ENCODE measurements at regions not wholly inside any gene's neighbourhood (a gene's known extent, or its start where the extent isn't known, plus 50 kb on each side); places are given as distances from the start of the nearest gene placed in this dataset.

GRCh38 chr3:61497463-61497862, 63.9 kb upstream of the PTPRG start:
- FAIRE-seq, result no peak

GRCh38 chr3:61505197-61505596, 56.2 kb upstream of the PTPRG start:
- no peak for FAIRE-seq

More at GRCh38 chr3:61497463-61497862, 63.9 kb upstream of the PTPRG start:
- no peak for DNase-seq (ENCODE audit: extremely low spot score, insufficient read length, low read depth)

GRCh38 chr3:61507946-61508345, 53.4 kb upstream of the PTPRG start:
- FAIRE-seq (no peak), DNase-seq (ENCODE audit: extremely low spot score, insufficient read length, low read depth) (no peak)

More at GRCh38 chr3:61505197-61505596, 56.2 kb upstream of the PTPRG start:
- DNase-seq (ENCODE audit: extremely low spot score, insufficient read length, low read depth), result no peak

Measured in GM18507 (cell line).